ENCODE measurements at regions not wholly inside any gene's neighbourhood (a gene's known extent, or its start where the extent isn't known, plus 50 kb on each side); places are given as distances from the start of the nearest gene placed in this dataset.

DNA sequence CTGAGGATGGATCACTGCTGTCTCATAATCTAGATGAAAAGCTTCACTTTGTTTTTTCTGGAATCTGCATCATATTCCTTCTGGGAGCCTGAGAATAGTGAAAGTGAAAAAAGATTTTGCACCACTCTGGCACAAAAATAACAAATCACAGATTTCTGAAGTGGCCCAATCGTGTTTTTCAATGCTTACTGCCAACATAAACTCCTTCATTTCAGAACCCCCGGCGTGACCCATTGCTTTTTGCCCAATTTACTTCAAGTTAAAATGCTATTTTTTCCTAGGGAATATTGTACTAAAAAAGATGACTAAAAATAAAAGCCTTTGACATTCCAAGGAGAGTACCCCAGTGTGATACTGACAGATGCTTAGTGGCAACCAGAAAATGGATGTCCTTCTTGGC lies 53.7 kb upstream of the ANK3 start:
- H3K27ac Mint-ChIP-seq (ENCODE audit: unreplicated experiment) = no peak overlapping the region
- no peaks in the 10 kb centered on the region for H3K9me3 Mint-ChIP-seq (ENCODE audit: unreplicated experiment)
- H3K4me1 Mint-ChIP-seq (ENCODE audit: low read depth, unreplicated experiment) = peaks cover under 1% of the 10 kb centered on the region

DNA sequence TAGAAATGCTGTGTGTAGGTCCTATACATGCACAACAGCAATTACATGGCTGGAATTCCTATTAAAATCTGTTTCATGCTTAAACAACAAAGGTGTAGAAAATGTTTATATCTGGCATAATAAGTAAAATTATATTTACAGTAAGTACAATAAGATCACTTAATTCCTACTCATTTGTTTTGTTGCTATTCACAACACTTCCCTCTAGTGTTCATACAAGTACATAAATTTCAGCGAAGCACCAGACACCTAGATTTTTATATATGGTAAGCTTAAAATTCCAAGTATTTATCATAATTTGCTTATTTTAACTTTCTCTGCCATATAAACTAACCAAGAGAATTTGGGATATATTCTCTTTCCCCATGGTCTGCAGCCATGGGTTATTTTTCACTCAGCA lies 51.8 kb upstream of the ANK3 start:
- TF ChIP-seq, protein P1, sequence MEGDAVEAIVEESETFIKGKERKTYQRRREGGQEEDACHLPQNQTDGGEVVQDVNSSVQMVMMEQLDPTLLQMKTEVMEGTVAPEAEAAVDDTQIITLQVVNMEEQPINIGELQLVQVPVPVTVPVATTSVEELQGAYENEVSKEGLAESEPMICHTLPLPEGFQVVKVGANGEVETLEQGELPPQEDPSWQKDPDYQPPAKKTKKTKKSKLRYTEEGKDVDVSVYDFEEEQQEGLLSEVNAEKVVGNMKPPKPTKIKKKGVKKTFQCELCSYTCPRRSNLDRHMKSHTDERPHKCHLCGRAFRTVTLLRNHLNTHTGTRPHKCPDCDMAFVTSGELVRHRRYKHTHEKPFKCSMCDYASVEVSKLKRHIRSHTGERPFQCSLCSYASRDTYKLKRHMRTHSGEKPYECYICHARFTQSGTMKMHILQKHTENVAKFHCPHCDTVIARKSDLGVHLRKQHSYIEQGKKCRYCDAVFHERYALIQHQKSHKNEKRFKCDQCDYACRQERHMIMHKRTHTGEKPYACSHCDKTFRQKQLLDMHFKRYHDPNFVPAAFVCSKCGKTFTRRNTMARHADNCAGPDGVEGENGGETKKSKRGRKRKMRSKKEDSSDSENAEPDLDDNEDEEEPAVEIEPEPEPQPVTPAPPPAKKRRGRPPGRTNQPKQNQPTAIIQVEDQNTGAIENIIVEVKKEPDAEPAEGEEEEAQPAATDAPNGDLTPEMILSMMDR (IDR thresholded peaks at IDR 0.05; ENCODE audit: partially characterized antibody, unreplicated experiment) = no peak
- Mint-ChIP-seq H3K4me3 (ENCODE audit: unreplicated experiment) (no peak overlapping the region), H3K27me3 (ENCODE audit: unreplicated experiment) (no peaks in the 10 kb centered on the region), H3K36me3 (ENCODE audit: unreplicated experiment) (no peaks in the 10 kb centered on the region), H3K4me1 (ENCODE audit: low read depth, unreplicated experiment) (peaks cover 3% of the 10 kb centered on the region), H3K27ac (ENCODE audit: unreplicated experiment) (no peak overlapping the region), H3K9me3 (ENCODE audit: unreplicated experiment) (no peaks in the 10 kb centered on the region)
- DNase-seq = no peak

More for the DNA sequence above, 53.7 kb upstream of the ANK3 start:
- H3K36me3 Mint-ChIP-seq (ENCODE audit: unreplicated experiment) = no peaks in the 10 kb centered on the region
- H3K27me3 Mint-ChIP-seq (ENCODE audit: unreplicated experiment) = no peaks in the 10 kb centered on the region
- H3K4me3 Mint-ChIP-seq (ENCODE audit: unreplicated experiment) = no peak overlapping the region
- TF ChIP-seq, protein P1 (IDR thresholded peaks at IDR 0.05; ENCODE audit: partially characterized antibody, unreplicated experiment) = no peak
- no peak for DNase-seq

DNA sequence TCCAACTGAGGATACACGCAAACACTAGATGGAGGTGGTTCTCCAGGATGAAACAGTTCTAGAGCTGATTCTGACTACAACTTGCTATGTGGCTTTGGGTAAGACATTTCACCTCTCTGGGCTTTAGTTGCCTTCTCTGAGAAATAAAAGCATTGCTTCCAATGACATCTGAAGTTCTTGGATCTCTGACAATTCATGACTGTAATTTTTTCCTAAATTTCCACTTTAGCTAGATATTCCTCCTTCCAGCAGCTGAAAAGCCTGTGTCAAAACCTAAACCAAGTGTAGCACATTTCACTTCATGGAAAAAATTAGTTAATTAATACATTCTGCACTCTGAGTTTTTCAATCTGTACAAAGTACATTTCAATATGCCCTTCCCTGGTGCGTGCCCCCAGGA lies 50.0 kb upstream of the ANK3 start:
- TF ChIP-seq, protein P1 (IDR thresholded peaks at IDR 0.05; ENCODE audit: partially characterized antibody, unreplicated experiment) = no peak
- H3K4me3 Mint-ChIP-seq (ENCODE audit: unreplicated experiment) = no peak overlapping the region
- no peak overlapping the region for H3K27ac Mint-ChIP-seq (ENCODE audit: unreplicated experiment)
- no peaks in the 10 kb centered on the region for H3K27me3 Mint-ChIP-seq (ENCODE audit: unreplicated experiment)
- H3K9me3 Mint-ChIP-seq (ENCODE audit: unreplicated experiment) = no peaks in the 10 kb centered on the region
- no peaks in the 10 kb centered on the region for H3K36me3 Mint-ChIP-seq (ENCODE audit: unreplicated experiment)
- H3K4me1 Mint-ChIP-seq (ENCODE audit: low read depth, unreplicated experiment) = peaks cover 3% of the 10 kb centered on the region
- DNase-seq = no peak
